ENCODE measurements at regions not wholly inside any gene's neighbourhood (a gene's known extent, or its start where the extent isn't known, plus 50 kb on each side); places are given as distances from the start of the nearest gene placed in this dataset.
"Not testable (repeated sequence)": the region's sequence is repeated elsewhere in the genome, so short reads cannot be mapped to it uniquely, and the experiment has no call there.

DNA sequence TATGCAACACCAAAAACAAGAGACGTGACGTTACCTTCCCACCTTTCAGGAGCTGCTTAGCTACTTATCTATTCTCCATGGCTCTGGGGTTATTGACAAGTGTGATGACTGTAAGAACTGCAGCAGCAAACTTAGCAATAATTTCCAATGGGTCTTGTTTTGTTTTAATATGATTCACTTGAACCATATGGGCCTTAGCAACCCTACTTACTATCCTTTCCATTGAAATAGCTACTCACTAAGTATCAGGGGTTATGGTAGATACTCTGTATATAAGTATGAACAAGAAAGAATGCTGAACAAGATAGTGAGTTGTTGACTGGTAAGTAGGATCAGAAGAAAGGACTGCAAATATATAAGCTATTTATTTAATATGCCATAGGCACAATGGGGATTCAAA, 69.3 kb upstream of the BBX start:
- no peaks in the 10 kb centered on the region for H3K27me3 Mint-ChIP-seq
- no peak overlapping the region for H3K4me3 Mint-ChIP-seq
- H3K4me1 Mint-ChIP-seq, result peaks cover 8% of the 10 kb centered on the region
- DNase-seq, result no peak
- no peaks in the 10 kb centered on the region for H3K36me3 Mint-ChIP-seq
- no peaks in the 10 kb centered on the region for H3K9me3 Mint-ChIP-seq
- H3K27ac Mint-ChIP-seq, result no peak overlapping the region

DNA sequence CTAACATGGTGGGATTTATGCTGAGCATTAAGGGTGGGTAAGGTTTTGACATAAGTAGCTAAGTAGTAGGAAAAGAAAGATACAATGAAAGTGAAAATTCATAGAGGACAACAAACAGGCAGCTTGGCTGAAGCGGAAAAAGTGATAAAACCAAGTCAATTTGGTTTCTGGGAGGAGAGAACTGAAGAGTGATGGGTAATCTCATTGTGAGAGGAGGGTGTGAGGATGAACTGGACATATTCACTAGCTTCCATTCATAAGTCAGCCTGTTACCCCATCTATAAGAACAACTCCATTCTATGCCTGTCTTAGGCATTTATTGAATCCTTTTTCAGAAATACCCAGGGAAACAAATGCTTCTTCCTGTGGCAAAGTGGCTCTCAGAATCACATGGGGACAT, 67.1 kb upstream of the BBX start:
- H3K36me3 Mint-ChIP-seq, result no peaks in the 10 kb centered on the region
- H3K4me1 Mint-ChIP-seq, result peaks cover 5% of the 10 kb centered on the region

DNA sequence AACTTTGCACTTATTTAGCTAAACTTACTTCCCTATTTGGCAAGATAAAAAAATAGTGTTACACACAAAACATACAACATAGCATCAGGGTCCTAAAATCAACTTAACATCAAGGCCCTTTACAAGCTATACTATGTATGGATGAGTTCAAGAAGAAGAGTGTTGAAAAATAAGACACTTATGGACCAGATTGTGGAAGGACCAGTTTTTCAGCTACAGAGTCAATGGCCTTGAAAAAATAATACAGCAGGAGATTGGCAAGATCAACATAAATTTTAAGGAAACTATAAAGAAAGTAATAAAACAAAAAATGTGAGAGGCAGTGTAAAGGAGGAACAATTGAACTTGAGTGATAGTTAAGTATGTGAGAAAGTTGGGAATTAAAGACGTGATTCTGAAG, 66.3 kb upstream of the BBX start:
- H3K4me1 Mint-ChIP-seq, result peaks cover 5% of the 10 kb centered on the region
- H3K27me3 Mint-ChIP-seq, result no peaks in the 10 kb centered on the region
- no peak overlapping the region for H3K4me3 Mint-ChIP-seq
- no peak overlapping the region for H3K27ac Mint-ChIP-seq
- no peaks in the 10 kb centered on the region for H3K9me3 Mint-ChIP-seq
- H3K36me3 Mint-ChIP-seq, result no peaks in the 10 kb centered on the region
- DNase-seq, result no peak

More for the DNA sequence above, 67.1 kb upstream of the BBX start:
- Mint-ChIP-seq H3K27me3 (no peaks in the 10 kb centered on the region), H3K27ac (no peak overlapping the region), H3K9me3 (no peaks in the 10 kb centered on the region), H3K4me3 (no peak overlapping the region)
- DNase-seq, result no peak

DNA sequence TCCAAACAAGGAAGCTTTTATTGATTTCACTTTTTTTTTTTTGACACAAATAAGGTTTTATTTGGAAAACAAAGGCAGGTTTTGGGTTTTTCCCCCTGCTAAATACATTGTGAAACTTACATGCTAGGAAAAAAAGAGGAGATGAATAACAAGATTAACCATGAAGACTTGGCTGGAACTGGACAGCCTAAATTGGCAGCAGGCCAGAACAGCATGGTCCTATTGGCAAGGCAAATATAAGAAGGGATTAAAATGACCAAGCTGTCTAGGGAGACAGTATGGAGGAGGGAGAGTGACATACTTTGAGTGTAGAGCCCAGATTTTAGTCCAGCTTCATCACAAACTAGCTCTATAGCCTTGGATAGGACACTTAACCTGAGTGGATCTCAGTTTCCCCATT, 63.9 kb upstream of the BBX start:
- H3K27me3 Mint-ChIP-seq, result no peaks in the 10 kb centered on the region
- DNase-seq, result no peak
- no peak overlapping the region for H3K27ac Mint-ChIP-seq
- peaks cover 5% of the 10 kb centered on the region for H3K4me1 Mint-ChIP-seq
- no peaks in the 10 kb centered on the region for H3K36me3 Mint-ChIP-seq
- H3K4me3 Mint-ChIP-seq, result no peak overlapping the region
- H3K9me3 Mint-ChIP-seq, result no peaks in the 10 kb centered on the region

DNA sequence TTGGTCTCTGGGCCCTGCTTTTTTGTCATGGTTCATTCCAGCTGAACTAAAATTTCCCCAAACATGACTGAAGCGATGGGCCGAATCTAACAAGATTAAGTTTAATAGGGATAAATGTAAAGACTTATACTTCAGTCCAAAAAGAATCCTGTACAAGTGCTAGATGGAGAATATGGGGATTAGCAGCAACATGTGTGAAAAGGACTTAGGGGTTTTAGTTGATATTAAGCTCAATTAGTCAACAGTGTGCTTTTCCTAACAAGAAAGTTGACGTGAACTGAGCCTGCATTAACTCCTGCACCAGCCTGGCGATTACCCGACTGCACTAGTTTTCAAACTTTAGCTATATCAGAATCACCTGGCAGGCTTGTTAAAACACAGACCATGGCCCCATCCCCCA, 61.0 kb upstream of the BBX start:
- Mint-ChIP-seq H3K27me3 (no peaks in the 10 kb centered on the region), H3K4me3 (no peak overlapping the region), H3K36me3 (no peaks in the 10 kb centered on the region), H3K9me3 (no peaks in the 10 kb centered on the region), H3K27ac (no peak overlapping the region), H3K4me1 (no peaks in the 10 kb centered on the region)
- no peak for DNase-seq

DNA sequence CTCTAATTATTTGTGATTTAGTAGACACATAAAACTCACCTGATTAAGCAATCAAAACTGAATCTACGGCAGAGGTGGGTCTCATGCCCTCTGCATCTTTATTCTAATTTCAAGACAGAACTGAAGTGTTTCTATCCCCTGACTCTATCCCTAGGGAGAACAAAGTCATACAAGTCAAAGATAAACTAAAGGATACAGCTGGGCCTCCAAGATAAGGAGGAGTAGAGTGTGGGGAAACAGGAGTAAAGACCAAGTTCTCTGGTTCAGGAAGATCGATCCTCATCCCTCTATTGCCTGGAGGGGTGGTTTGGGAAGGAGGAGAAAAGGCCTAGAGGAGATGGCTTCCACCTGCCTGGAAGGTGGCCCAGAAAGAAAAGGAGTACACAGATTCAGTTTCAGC, 58.7 kb upstream of the BBX start:
- no peak overlapping the region for H3K4me3 Mint-ChIP-seq
- no peak overlapping the region for H3K27ac Mint-ChIP-seq
- H3K27me3 Mint-ChIP-seq, result no peaks in the 10 kb centered on the region
- H3K36me3 Mint-ChIP-seq, result no peaks in the 10 kb centered on the region
- H3K4me1 Mint-ChIP-seq, result no peaks in the 10 kb centered on the region
- DNase-seq, result no peak
- no peaks in the 10 kb centered on the region for H3K9me3 Mint-ChIP-seq

DNA sequence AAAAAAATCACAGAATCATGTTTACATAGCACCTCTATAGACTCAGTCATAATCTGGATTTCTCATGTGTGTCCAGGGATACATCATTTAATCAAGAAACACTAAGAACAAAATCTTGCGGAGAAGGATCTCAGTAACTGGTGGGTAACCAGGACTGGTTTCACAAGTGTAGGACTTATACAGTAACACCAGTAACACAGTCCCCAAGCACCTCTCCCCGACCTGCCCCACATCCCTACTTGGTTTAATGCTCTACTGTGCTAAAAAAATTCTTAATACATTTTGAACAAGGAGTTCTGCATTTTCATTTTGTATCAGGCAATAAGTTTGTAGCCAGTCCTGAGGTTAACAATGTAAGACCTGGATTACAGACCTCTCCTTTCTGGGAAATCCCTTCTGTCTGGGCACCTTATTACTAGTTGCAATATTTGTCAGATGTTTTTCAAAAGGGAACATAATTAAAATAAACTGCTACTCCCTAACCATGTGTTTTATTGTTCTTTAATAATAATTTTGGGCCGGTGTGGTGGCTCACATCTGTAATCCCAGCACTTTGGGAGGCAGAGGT, 57.6 kb upstream of the BBX start:
- DNase-seq, result no peak
- Mint-ChIP-seq H3K36me3 (no peaks in the 10 kb centered on the region), H3K4me1 (no peaks in the 10 kb centered on the region), H3K27ac (no peak overlapping the region), H3K4me3 (no peak overlapping the region), H3K27me3 (peaks cover 7% of the 10 kb centered on the region), H3K9me3 (no peaks in the 10 kb centered on the region)

DNA sequence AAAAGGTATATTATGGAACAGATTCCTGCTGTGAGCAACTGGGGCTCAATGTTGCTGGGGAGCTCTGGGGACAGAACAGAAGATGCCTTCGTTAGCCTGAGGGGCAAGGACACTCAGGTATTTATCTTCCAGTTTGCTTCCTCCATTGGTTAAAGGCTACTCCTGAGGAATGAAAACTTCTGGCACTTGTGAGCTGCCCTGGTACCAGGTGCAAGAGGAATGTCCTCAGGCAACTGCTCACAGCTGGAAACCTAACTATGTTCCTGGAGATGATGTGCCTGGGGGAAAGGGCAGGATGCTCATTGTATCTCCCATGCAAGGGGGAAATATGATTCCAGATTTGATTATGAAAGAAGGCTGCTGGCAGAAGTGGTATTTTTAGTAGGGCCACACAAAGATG, 54.0 kb upstream of the BBX start:
- H3K36me3 Mint-ChIP-seq, result no peaks in the 10 kb centered on the region
- H3K4me1 Mint-ChIP-seq, result no peaks in the 10 kb centered on the region

DNA sequence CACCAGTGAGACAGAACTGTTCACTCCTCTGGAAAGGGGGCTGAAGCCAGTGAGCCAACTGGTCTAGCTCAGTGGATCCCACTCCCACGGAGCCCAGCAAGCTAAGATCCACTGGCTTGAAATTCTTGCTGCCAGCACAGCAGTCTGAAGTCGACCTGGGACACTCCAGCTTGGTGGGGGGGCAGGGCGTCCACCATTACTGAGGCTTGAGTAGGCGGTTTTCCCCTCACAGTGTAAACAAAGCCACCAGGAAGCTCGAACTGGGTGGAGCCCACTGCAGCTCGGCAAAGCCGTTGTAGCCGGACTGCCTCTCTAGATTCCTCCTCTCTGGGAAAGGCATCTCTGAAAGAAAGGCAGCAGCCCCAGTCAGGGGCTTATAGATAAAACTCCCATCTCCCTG, 52.3 kb upstream of the BBX start:
- not testable (repeated sequence) for H3K27ac Mint-ChIP-seq, DNase-seq, H3K4me3 Mint-ChIP-seq, H3K36me3 Mint-ChIP-seq, H3K4me1 Mint-ChIP-seq
- Mint-ChIP-seq H3K27me3 (peaks cover 10% of the 10 kb centered on the region), H3K9me3 (peaks cover 16% of the 10 kb centered on the region)

More for the DNA sequence above, 54.0 kb upstream of the BBX start:
- Mint-ChIP-seq H3K9me3 (peaks cover 16% of the 10 kb centered on the region), H3K27ac (no peak overlapping the region), H3K27me3 (peaks cover 10% of the 10 kb centered on the region), H3K4me3 (no peak overlapping the region)
- DNase-seq, result no peak

Data from activated naive CD8-positive, alpha-beta T cell treated with anti-CD3 and anti-CD28 coated beads for 36 hours (primary cell).